Testis (tissue), 2 donors: ENCODE measurements at regions not wholly inside any gene's neighbourhood (a gene's known extent, or its start where the extent isn't known, plus 50 kb on each side); places are given as distances from the start of the nearest gene placed in this dataset.

Experiments
- DNase-seq: peaks from one replicate; pipeline ENCODE4 v3.0.0-alpha.2; 2019
- H3K27ac ChIP-seq, 2 donors: fragments of 200-600 bp; sonication (generic); one replicate each; pipeline ENCODE4 v1.5.1; 2019
- H3K27me3 ChIP-seq: fragments of 200-600 bp; sonication (generic); one replicate; pipeline ENCODE4 v1.5.1; 2019
- H3K36me3 ChIP-seq: fragments of 200-600 bp; sonication (generic); one replicate; pipeline ENCODE4 v1.5.1; 2017; ENCODE audit warnings: low read depth; ENCODE audit errors: missing control alignments
- H3K4me1 ChIP-seq: fragments of 200-600 bp; sonication (generic); one replicate; pipeline ENCODE4 v1.5.1; 2019
- H3K4me3 ChIP-seq, 2 donors: fragments of 200-600 bp; sonication (generic); one replicate each; pipeline ENCODE4 v1.5.1; 2017 to 2019
- H3K9me3 ChIP-seq: fragments of 200-600 bp; sonication (generic); one replicate; pipeline ENCODE4 v1.5.1; 2017
- POLR2A ChIP-seq: fragments of 450-650 bp; IDR thresholded peaks from one replicate; pipeline ENCODE4 v1.6.1; 2017; ENCODE audit warnings: antibody characterized with exemption, mild to moderate bottlenecking, moderate library complexity
- WGBS, 2 donors: methylation state at CpG; one replicate each; pipeline ENCODE4 v1.1.5; 2018; 5-methylcytosine and 5-hydroxymethylcytosine counted together
- intact Hi-C: fragments of 100-400 bp; cut with DNase I; formaldehyde crosslinking; loops from one replicate; pipeline ENCODE4 v1.15.1; 2023; ENCODE audit warnings: low total_unique reads
- TF ChIP-seq, protein P1 (sequence below), 3 experiments: fragments of 450-650 bp in 2 of 3; fragments of 200-600 bp in 1 of 3; sonication (generic) in 1 of 3; IDR thresholded peaks; one replicate each; pipeline ENCODE4 v1.5.1; 2016 to 2019; ENCODE audit warnings: antibody characterized with exemption in 3 of 3, mild to moderate bottlenecking in 2 of 3, moderate library complexity in 1 of 3

DNA sequence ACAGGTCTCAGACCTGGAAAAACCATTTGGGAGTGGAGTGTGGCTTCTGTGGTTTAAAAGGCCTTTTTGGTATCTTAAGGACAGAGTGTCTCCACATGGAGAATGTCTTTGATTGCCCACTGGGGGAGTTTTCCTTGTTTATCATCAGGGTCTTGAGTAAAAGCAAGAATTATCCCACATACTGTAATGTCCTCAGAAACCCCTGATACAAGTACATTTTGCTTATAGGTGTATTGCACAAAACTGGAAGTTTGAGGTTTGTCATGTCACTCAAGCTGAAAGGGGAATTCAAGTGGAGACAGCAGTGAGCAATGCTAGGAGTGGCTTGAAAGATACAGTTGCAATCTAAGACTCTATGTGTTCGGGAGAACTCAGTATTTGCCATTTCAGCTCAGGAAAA lies 62.7 kb upstream of the GRAMD2B start:
- intact Hi-C loops: no loop called here
- WGBS, 2 donors: 56 to 57% methylated on average over 1 of the region's 1 CpG
- Histone ChIP-seq H3K27ac (no peak overlapping the region), H3K4me3 (no peak overlapping the region), H3K9me3 (no peaks in the 10 kb centered on the region), H3K36me3 (no peaks in the 10 kb centered on the region), H3K27me3 (no peaks in the 10 kb centered on the region), H3K4me1 (no peaks in the 10 kb centered on the region)
- TF ChIP-seq, protein P1, sequence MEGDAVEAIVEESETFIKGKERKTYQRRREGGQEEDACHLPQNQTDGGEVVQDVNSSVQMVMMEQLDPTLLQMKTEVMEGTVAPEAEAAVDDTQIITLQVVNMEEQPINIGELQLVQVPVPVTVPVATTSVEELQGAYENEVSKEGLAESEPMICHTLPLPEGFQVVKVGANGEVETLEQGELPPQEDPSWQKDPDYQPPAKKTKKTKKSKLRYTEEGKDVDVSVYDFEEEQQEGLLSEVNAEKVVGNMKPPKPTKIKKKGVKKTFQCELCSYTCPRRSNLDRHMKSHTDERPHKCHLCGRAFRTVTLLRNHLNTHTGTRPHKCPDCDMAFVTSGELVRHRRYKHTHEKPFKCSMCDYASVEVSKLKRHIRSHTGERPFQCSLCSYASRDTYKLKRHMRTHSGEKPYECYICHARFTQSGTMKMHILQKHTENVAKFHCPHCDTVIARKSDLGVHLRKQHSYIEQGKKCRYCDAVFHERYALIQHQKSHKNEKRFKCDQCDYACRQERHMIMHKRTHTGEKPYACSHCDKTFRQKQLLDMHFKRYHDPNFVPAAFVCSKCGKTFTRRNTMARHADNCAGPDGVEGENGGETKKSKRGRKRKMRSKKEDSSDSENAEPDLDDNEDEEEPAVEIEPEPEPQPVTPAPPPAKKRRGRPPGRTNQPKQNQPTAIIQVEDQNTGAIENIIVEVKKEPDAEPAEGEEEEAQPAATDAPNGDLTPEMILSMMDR (IDR thresholded peaks at IDR 0.05): no peak
- TF ChIP-seq POLR2A: no peak
- DNase-seq: no peak

DNA sequence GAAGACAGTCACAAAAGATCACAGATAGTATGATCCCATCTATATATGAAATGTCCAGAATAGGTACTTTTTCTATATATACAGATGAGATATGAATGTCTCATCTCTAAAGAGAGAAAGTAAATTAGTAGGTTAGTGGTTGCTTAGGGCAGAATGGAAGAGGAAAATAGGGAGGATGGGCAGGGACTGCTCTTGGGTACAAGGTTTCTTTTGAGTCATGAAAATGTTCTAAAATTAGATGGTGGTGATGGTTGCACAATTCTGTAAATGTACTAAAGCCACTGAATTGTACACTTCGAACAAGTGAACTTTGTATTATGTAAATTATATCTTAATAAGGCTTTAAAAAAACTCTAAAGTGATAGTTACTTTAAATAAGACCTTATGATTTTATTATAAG lies 59.6 kb upstream of the GRAMD2B start:
- H3K4me1 ChIP-seq: no peaks in the 10 kb centered on the region
- H3K27ac ChIP-seq: no peak overlapping the region
- no peaks in the 10 kb centered on the region for H3K27me3 ChIP-seq
- intact Hi-C loops: no loop called here
- H3K9me3 ChIP-seq: no peaks in the 10 kb centered on the region
- no peaks in the 10 kb centered on the region for H3K36me3 ChIP-seq
- 54 to 82% methylated on average over 1 of the region's 1 CpG for WGBS, 2 donors
- DNase-seq: no peak
- H3K4me3 ChIP-seq: no peak overlapping the region
- TF ChIP-seq POLR2A: no peak
- TF ChIP-seq, protein P1 (IDR thresholded peaks at IDR 0.05): no peak

DNA sequence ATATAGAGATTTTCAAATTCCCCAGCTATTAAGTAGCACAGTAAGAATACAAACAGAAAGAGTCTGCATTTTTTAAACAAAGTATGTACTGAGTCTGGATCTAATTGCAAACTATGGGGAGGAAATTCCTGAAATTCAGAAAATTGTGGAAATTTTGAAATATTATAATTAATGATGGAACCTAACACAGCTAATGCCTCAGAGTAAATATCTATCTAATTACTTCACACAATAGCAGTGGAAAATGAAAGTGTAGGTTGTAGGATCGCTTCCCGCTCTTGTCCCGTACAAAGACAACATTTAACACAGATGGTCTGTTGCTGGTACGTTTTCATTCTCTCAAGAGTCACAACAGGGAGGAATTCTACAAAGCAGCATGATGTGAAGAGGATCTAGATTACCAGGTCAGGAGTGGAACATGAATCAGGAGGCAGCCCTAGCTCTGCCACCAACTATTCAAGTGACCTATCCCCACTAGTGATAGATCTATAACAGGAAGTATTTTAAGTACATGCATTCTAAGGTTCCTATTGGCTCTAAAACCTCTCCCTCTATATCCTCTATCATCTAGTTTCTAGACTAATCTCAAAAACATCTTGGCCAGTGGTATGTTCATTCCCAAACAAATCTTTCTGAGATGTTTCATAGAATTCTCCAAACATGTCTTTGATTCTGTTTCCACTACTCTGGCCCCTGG lies 58.9 kb upstream of the GRAMD2B start:
- no peaks in the 10 kb centered on the region for H3K4me1 ChIP-seq
- no peak overlapping the region for H3K27ac ChIP-seq
- H3K36me3 ChIP-seq: no peaks in the 10 kb centered on the region
- H3K4me3 ChIP-seq: no peak overlapping the region
- 85 to 93% methylated on average over 4 of the region's 4 CpGs for WGBS, 2 donors
- no peaks in the 10 kb centered on the region for H3K27me3 ChIP-seq
- no peaks in the 10 kb centered on the region for H3K9me3 ChIP-seq
- intact Hi-C loops: no loop called here
- TF ChIP-seq, protein P1 (IDR thresholded peaks at IDR 0.05): no peak
- no peak for TF ChIP-seq POLR2A
- DNase-seq: no peak

DNA sequence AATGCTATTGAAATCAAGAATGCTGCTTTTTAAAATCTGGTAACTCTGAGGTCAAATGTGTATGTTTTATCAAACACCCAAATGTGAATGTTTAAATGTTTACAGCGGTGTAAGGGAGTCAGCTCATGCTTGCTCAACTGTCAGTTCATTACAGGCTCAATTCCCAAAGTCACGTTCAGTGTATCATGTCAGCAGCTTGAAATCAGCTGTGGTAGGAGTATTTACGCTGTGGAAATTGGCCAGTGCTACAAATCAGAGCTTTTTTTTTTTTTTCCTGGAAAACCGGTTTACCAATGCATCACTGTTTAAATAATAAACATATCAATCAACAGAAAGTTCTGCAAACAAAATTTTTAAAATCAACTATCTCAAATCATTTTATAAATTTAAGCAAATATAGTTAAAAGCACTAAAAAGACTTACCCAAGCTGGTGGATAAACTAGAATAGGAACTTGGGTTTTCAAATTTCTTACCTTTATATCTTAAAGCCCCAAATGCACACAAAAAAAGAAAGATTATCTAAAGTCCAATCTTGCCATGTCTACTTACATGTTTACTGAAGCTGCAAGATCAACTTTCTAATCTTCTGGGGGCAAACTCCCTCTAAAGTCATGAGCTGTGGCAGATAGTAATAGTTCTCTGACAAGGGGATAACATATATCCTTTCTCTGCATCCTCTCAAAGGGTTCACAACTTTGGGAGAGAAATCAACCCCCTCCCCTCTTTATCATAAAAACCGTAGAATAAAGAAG lies 57.6 kb upstream of the GRAMD2B start:
- no peak overlapping the region for H3K4me3 ChIP-seq
- no peaks in the 10 kb centered on the region for H3K27me3 ChIP-seq
- TF ChIP-seq, protein P1 (IDR thresholded peaks at IDR 0.05): no peak
- no peak for TF ChIP-seq POLR2A
- WGBS, 2 donors: 70 to 80% methylated on average over 5 of the region's 5 CpGs
- no peaks in the 10 kb centered on the region for H3K36me3 ChIP-seq
- H3K27ac ChIP-seq: no peak overlapping the region
- no peaks in the 10 kb centered on the region for H3K4me1 ChIP-seq
- no peaks in the 10 kb centered on the region for H3K9me3 ChIP-seq
- intact Hi-C loops: no loop called here
- DNase-seq: no peak
